Ascending aorta (tissue), 2 donors: ENCODE measurements at regions not wholly inside any gene's neighbourhood (a gene's known extent, or its start where the extent isn't known, plus 50 kb on each side); places are given as distances from the start of the nearest gene placed in this dataset.

Experiments used
- DNase-seq, 2 donors: peaks; one replicate each; pipeline ENCODE4 v3.0.0-alpha.2; 2019; ENCODE audit warnings: low spot score in 2 of 2
- H3K27ac ChIP-seq, 2 donors: fragments of 200-600 bp; sonication (generic); one replicate each; pipeline ENCODE4 v1.5.1; 2016 to 2017; ENCODE audit warnings: mild to moderate bottlenecking in 1 of 2
- H3K27me3 ChIP-seq: fragments of 200-600 bp; sonication (generic); one replicate; pipeline ENCODE4 v1.5.1; 2017
- H3K36me3 ChIP-seq, 2 donors: fragments of 200-600 bp; sonication (generic); one replicate each; pipeline ENCODE4 v1.5.1; 2016
- H3K4me1 ChIP-seq, 2 donors: fragments of 200-600 bp; sonication (generic); one replicate each; pipeline ENCODE4 v1.5.1; 2016 to 2017; ENCODE audit warnings: mild to moderate bottlenecking in 1 of 2
- H3K4me3 ChIP-seq, 2 donors: fragments of 200-600 bp; sonication (generic); one replicate each; pipeline ENCODE4 v1.5.1; 2016 to 2017; ENCODE audit warnings: mild to moderate bottlenecking in 1 of 2
- H3K9me3 ChIP-seq, 2 donors: fragments of 200-600 bp; sonication (generic); one replicate each; pipeline ENCODE4 v1.5.1; 2016
- intact Hi-C: fragments of 100-400 bp; cut with DNase I; formaldehyde crosslinking; loops from one replicate; pipeline ENCODE4 v1.15.1; 2023
- TF ChIP-seq, protein P1 (sequence below), 3 experiments: fragments of 200-600 bp in 2 of 3; fragments of 450-650 bp in 1 of 3; sonication (generic) in 2 of 3; IDR thresholded peaks; one replicate each; pipeline ENCODE4 v1.5.1; 2016 to 2019; ENCODE audit warnings: antibody characterized with exemption in 3 of 3, mild to moderate bottlenecking in 1 of 3, moderate library complexity in 1 of 3

DNA sequence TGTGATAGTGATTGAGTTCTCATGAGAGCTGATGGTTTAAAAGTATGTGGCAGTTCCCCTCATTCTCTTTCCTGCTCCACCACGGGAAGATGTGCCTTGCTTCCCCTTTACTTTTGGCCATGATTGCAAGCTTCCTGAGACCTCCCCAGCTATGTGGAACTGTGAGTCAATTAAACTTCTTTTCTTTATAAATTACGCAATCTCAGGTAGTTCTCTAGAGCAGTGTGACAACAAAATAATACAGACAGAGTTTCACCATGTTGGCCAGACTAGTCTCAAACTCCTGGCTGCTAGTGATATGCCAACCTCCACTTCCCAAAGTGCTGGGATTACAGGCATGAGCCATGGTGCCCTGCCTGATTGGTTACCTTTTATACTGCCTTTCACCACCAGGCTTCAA, 755.2 kb downstream of the METTL15 start:
- H3K27me3 ChIP-seq: no peaks in the 10 kb centered on the region
- no peak for DNase-seq
- peaks cover 0 to 1% of the 10 kb centered on the region in 2 donors for H3K9me3 ChIP-seq
- H3K27ac ChIP-seq: no peak overlapping the region
- TF ChIP-seq, protein P1, sequence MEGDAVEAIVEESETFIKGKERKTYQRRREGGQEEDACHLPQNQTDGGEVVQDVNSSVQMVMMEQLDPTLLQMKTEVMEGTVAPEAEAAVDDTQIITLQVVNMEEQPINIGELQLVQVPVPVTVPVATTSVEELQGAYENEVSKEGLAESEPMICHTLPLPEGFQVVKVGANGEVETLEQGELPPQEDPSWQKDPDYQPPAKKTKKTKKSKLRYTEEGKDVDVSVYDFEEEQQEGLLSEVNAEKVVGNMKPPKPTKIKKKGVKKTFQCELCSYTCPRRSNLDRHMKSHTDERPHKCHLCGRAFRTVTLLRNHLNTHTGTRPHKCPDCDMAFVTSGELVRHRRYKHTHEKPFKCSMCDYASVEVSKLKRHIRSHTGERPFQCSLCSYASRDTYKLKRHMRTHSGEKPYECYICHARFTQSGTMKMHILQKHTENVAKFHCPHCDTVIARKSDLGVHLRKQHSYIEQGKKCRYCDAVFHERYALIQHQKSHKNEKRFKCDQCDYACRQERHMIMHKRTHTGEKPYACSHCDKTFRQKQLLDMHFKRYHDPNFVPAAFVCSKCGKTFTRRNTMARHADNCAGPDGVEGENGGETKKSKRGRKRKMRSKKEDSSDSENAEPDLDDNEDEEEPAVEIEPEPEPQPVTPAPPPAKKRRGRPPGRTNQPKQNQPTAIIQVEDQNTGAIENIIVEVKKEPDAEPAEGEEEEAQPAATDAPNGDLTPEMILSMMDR (IDR thresholded peaks at IDR 0.05): no peak
- H3K36me3 ChIP-seq: no peaks in the 10 kb centered on the region
- no peak overlapping the region for H3K4me3 ChIP-seq
- H3K4me1 ChIP-seq: no peaks in the 10 kb centered on the region
- intact Hi-C loops: no loop called here

DNA sequence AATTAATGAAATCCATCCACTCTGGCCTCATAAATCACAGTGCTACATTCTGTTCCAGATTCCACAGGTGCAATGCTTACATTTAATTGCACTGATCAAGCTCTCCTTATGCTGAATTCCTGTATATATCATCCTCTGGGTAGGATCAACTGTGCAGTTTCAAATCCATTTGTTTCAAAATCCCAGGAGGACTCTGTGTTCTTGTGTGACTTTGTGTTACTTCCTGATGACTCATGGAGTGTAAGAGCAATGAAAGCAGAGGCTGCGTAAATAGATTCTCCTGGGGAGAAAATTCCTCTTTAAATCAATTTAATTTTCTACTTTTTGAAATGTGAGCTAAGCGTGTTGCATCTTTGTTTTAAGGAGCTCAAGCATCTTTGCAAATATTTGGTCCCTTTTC, 752.7 kb downstream of the METTL15 start:
- TF ChIP-seq, protein P1 (IDR thresholded peaks at IDR 0.05): no peak
- intact Hi-C loops: no loop called here

DNA sequence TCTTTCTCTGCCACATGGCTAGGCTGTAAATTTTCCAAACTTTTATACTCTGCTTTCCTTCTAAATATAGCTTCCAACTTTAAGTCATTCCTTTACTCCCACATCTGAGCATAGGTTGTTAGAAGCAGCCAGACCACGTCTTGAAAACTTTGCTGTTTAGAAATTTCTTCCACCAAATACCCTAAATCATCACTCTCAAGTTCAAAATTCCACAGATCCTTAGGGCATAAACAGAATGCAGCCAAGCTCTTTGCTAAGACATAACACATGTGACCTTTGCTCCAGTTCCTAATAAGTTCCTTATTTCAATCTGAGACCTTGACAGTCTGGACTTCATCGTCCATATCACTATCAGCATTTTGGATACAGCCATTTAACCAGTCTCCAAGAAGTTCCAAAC, 749.9 kb downstream of the METTL15 start:
- Histone ChIP-seq H3K9me3 (peaks cover 0 to 17% of the 10 kb centered on the region in 2 donors), H3K36me3 (no peaks in the 10 kb centered on the region), H3K27me3 (no peaks in the 10 kb centered on the region), H3K27ac (no peak overlapping the region), H3K4me3 (no peak overlapping the region), H3K4me1 (no peaks in the 10 kb centered on the region)
- TF ChIP-seq, protein P1 (IDR thresholded peaks at IDR 0.05): no peak
- DNase-seq: no peak
- intact Hi-C loops: no loop called here

More for the DNA sequence above, 752.7 kb downstream of the METTL15 start:
- Histone ChIP-seq H3K36me3 (no peaks in the 10 kb centered on the region), H3K4me3 (no peak overlapping the region), H3K9me3 (peaks cover 0 to 17% of the 10 kb centered on the region in 2 donors), H3K4me1 (no peaks in the 10 kb centered on the region), H3K27me3 (no peaks in the 10 kb centered on the region), H3K27ac (no peak overlapping the region)
- no peak for DNase-seq

DNA sequence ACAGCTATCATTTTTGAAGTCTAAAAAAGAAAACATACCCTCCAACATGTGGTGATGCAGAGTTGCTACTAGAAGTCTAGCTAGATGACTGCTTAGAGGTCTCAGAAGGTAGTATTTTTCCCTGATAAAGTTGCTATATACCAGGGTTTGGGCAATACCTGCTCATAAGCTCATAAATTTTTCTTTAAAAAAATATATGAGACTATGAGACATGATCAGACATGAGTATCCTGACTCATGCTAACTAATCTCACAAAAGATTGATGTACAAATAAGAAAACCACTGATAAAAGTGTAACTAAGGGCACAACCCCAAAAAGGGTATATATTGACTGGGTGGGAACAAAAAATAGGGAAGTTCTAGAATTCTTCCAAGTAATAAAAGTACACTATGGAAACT, 740.9 kb downstream of the METTL15 start:
- TF ChIP-seq, protein P1 (IDR thresholded peaks at IDR 0.05): no peak
- no peak overlapping the region for H3K27ac ChIP-seq
- H3K9me3 ChIP-seq: no peaks in the 10 kb centered on the region
- H3K27me3 ChIP-seq: no peaks in the 10 kb centered on the region
- intact Hi-C loops: loop anchor here (10.0 kb wide), 1 partner anchor 284 kb away; no protein-coding TSS in a partner anchor
- H3K4me3 ChIP-seq: no peak overlapping the region
- H3K4me1 ChIP-seq: no peaks in the 10 kb centered on the region
- DNase-seq: no peak
- H3K36me3 ChIP-seq: no peaks in the 10 kb centered on the region

DNA sequence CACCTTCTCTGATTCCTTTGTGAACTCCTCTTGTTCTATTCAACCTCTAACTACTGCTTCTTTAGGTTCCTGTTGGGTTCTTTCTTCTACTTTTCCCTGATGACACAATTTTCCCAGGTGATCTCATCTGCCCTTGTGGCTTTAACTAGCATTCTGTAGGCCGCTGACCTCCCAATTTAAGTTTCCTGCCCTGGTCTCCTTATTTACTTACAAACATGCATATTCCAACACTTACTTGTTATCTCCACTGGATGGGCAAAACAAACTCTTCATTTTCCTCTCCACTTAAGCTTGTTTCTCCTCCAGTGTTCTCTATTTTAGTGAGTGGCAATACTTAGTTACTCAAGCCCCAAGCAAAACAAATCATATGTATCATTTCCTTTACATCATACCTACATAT, 734.5 kb downstream of the METTL15 start:
- TF ChIP-seq, protein P1 (IDR thresholded peaks at IDR 0.05): no peak
- Histone ChIP-seq H3K4me1 (no peaks in the 10 kb centered on the region), H3K27me3 (no peaks in the 10 kb centered on the region), H3K4me3 (no peak overlapping the region), H3K9me3 (no peaks in the 10 kb centered on the region), H3K36me3 (no peaks in the 10 kb centered on the region), H3K27ac (no peak overlapping the region)
- DNase-seq: no peak
- intact Hi-C loops: loop anchor here (10.0 kb wide), 1 partner anchor 278 kb away; no protein-coding TSS in a partner anchor

DNA sequence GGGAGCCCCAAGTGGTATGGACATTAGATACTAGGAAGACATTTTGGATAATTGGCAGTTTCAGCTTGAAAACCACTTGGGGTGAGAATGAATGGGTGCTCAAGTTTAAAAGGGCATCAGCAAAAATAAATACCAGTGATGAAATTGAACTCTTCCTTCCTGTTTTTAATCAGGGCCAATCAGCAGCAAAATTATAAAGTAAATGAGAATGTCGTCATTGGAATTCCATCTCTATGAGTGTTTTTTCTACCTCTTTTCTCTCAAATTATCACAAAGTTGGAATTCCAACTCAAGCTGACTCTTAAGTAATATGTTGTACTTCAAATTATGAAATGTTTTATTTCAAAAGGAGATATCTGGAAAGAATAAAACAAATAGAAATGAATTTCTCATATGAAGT, 730.6 kb downstream of the METTL15 start:
- intact Hi-C loops: no loop called here
- no peaks in the 10 kb centered on the region for H3K9me3 ChIP-seq
- no peak overlapping the region for H3K4me3 ChIP-seq
- DNase-seq: no peak
- peaks cover 0 to 2% of the 10 kb centered on the region in 2 donors for H3K4me1 ChIP-seq
- H3K27ac ChIP-seq: no peak overlapping the region
- TF ChIP-seq, protein P1 (IDR thresholded peaks at IDR 0.05): no peak
- no peaks in the 10 kb centered on the region for H3K36me3 ChIP-seq
- H3K27me3 ChIP-seq: no peaks in the 10 kb centered on the region
